ENCODE measurements at regions not wholly inside any gene's neighbourhood (a gene's known extent, or its start where the extent isn't known, plus 50 kb on each side); places are given as distances from the start of the nearest gene placed in this dataset.

DNA sequence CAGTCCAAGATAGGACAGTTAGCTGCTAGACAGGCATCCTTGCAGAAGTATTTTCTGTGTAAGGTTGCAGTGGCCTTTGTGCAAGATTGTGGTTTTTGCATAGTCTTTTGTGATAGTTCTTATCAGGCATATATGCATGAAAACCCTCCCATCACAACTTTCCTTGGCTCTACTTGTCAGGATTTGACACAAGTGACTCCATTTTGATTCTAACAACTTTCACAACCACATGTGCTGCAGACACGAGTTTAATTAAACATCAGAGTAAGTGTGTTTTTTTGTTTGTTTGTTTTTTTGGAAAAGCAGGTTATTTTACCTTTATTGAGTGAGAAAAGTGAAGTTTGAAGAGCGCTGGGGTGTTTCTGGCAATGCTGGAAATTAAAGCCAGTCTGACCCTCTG is 902.0 kb upstream of the GCFC2 start:
- no peak overlapping the region for H3K27ac ChIP-seq (ENCODE audit: extremely low read depth, low read depth, low read length)
- H3K4me1 ChIP-seq (ENCODE audit: control insufficient read depth, insufficient read depth, low read length) = no peaks in the 10 kb centered on the region
- no peak overlapping the region for H3K4me3 ChIP-seq (ENCODE audit: low read depth, low read length)
- H3K9me3 ChIP-seq (ENCODE audit: control insufficient read depth, insufficient read depth, low read depth, low read length) = no peaks in the 10 kb centered on the region
- ChIA-PET POLR2A (no interaction called here), CTCF (interaction anchor here (1.4 kb wide), 1 partner anchor 13 kb away, joined by 4 read pairs; no protein-coding TSS in a partner anchor)
- H3K36me3 ChIP-seq (ENCODE audit: control insufficient read depth in 2 of 2, insufficient read depth in 1 of 2, low read length in 2 of 2) = no peaks in the 10 kb centered on the region
- TF ChIP-seq ZNF341 (tag by site-specific recombination; IDR thresholded peaks at IDR 0.05; ENCODE audit: low read depth) (no peak), ZNF514 (tag by site-specific recombination; IDR thresholded peaks at IDR 0.05) (no peak), GFI1B (tag by site-specific recombination; IDR thresholded peaks at IDR 0.05) (no peak), ZNF521 (tag by site-specific recombination; IDR thresholded peaks at IDR 0.05) (no peak), ZNF266 (tag by site-specific recombination; IDR thresholded peaks at IDR 0.05; ENCODE audit: low read depth) (no peak), ZNF174 (tag by site-specific recombination; IDR thresholded peaks at IDR 0.05) (no peak)
- TF ChIP-seq, protein P1, sequence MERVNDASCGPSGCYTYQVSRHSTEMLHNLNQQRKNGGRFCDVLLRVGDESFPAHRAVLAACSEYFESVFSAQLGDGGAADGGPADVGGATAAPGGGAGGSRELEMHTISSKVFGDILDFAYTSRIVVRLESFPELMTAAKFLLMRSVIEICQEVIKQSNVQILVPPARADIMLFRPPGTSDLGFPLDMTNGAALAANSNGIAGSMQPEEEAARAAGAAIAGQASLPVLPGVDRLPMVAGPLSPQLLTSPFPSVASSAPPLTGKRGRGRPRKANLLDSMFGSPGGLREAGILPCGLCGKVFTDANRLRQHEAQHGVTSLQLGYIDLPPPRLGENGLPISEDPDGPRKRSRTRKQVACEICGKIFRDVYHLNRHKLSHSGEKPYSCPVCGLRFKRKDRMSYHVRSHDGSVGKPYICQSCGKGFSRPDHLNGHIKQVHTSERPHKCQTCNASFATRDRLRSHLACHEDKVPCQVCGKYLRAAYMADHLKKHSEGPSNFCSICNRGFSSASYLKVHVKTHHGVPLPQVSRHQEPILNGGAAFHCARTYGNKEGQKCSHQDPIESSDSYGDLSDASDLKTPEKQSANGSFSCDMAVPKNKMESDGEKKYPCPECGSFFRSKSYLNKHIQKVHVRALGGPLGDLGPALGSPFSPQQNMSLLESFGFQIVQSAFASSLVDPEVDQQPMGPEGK (tag by site-specific recombination; IDR thresholded peaks at IDR 0.05) = no peak
- TF ChIP-seq, protein P2, sequence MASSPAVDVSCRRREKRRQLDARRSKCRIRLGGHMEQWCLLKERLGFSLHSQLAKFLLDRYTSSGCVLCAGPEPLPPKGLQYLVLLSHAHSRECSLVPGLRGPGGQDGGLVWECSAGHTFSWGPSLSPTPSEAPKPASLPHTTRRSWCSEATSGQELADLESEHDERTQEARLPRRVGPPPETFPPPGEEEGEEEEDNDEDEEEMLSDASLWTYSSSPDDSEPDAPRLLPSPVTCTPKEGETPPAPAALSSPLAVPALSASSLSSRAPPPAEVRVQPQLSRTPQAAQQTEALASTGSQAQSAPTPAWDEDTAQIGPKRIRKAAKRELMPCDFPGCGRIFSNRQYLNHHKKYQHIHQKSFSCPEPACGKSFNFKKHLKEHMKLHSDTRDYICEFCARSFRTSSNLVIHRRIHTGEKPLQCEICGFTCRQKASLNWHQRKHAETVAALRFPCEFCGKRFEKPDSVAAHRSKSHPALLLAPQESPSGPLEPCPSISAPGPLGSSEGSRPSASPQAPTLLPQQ (tag by site-specific recombination; IDR thresholded peaks at IDR 0.05) = no peak
- TF ChIP-seq, protein P3, sequence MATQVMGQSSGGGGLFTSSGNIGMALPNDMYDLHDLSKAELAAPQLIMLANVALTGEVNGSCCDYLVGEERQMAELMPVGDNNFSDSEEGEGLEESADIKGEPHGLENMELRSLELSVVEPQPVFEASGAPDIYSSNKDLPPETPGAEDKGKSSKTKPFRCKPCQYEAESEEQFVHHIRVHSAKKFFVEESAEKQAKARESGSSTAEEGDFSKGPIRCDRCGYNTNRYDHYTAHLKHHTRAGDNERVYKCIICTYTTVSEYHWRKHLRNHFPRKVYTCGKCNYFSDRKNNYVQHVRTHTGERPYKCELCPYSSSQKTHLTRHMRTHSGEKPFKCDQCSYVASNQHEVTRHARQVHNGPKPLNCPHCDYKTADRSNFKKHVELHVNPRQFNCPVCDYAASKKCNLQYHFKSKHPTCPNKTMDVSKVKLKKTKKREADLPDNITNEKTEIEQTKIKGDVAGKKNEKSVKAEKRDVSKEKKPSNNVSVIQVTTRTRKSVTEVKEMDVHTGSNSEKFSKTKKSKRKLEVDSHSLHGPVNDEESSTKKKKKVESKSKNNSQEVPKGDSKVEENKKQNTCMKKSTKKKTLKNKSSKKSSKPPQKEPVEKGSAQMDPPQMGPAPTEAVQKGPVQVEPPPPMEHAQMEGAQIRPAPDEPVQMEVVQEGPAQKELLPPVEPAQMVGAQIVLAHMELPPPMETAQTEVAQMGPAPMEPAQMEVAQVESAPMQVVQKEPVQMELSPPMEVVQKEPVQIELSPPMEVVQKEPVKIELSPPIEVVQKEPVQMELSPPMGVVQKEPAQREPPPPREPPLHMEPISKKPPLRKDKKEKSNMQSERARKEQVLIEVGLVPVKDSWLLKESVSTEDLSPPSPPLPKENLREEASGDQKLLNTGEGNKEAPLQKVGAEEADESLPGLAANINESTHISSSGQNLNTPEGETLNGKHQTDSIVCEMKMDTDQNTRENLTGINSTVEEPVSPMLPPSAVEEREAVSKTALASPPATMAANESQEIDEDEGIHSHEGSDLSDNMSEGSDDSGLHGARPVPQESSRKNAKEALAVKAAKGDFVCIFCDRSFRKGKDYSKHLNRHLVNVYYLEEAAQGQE (tag by site-specific recombination; IDR thresholded peaks at IDR 0.05) = no peak
- TF ChIP-seq, protein P4, sequence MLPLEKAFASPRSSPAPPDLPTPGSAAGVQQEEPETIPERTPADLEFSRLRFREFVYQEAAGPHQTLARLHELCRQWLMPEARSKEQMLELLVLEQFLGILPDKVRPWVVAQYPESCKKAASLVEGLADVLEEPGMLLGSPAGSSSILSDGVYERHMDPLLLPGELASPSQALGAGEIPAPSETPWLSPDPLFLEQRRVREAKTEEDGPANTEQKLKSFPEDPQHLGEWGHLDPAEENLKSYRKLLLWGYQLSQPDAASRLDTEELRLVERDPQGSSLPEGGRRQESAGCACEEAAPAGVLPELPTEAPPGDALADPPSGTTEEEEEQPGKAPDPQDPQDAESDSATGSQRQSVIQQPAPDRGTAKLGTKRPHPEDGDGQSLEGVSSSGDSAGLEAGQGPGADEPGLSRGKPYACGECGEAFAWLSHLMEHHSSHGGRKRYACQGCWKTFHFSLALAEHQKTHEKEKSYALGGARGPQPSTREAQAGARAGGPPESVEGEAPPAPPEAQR (tag by site-specific recombination; IDR thresholded peaks at IDR 0.05) = no peak
- TF ChIP-seq, protein P5, sequence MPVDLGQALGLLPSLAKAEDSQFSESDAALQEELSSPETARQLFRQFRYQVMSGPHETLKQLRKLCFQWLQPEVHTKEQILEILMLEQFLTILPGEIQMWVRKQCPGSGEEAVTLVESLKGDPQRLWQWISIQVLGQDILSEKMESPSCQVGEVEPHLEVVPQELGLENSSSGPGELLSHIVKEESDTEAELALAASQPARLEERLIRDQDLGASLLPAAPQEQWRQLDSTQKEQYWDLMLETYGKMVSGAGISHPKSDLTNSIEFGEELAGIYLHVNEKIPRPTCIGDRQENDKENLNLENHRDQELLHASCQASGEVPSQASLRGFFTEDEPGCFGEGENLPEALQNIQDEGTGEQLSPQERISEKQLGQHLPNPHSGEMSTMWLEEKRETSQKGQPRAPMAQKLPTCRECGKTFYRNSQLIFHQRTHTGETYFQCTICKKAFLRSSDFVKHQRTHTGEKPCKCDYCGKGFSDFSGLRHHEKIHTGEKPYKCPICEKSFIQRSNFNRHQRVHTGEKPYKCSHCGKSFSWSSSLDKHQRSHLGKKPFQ (tag by site-specific recombination; IDR thresholded peaks at IDR 0.05) = no peak
- TF ChIP-seq, protein P6, sequence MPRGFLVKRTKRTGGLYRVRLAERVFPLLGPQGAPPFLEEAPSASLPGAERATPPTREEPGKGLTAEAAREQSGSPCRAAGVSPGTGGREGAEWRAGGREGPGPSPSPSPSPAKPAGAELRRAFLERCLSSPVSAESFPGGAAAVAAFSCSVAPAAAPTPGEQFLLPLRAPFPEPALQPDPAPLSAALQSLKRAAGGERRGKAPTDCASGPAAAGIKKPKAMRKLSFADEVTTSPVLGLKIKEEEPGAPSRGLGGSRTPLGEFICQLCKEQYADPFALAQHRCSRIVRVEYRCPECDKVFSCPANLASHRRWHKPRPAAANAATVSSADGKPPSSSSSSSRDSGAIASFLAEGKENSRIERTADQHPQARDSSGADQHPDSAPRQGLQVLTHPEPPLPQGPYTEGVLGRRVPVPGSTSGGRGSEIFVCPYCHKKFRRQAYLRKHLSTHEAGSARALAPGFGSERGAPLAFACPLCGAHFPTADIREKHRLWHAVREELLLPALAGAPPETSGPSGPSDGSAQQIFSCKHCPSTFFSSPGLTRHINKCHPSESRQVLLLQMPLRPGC (tag by site-specific recombination; IDR thresholded peaks at IDR 0.05) = no peak
- TF ChIP-seq, protein P7, sequence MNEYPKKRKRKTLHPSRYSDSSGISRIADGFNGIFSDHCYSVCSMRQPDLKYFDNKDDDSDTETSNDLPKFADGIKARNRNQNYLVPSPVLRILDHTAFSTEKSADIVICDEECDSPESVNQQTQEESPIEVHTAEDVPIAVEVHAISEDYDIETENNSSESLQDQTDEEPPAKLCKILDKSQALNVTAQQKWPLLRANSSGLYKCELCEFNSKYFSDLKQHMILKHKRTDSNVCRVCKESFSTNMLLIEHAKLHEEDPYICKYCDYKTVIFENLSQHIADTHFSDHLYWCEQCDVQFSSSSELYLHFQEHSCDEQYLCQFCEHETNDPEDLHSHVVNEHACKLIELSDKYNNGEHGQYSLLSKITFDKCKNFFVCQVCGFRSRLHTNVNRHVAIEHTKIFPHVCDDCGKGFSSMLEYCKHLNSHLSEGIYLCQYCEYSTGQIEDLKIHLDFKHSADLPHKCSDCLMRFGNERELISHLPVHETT (tag by site-specific recombination; IDR thresholded peaks at IDR 0.05) = no peak

All from HEK293 (cell line).